GM12864 (cell line): ENCODE measurements at regions not wholly inside any gene's neighbourhood (a gene's known extent, or its start where the extent isn't known, plus 50 kb on each side); places are given as distances from the start of the nearest gene placed in this dataset.

ENCODE experiments used
- DNase-seq: peaks from one replicate; pipeline ENCODE4 v3.0.0-alpha.2; 2011; ENCODE audit warnings: low read depth
- H3K4me3 ChIP-seq: 2 replicates; pipeline ENCODE4 v1.5.1; 2011; ENCODE audit warnings: mild to moderate bottlenecking, low read depth, low read length, control low read depth
- TF ChIP-seq, protein P1 (sequence below): IDR thresholded peaks from 2 replicates; pipeline ENCODE4 v1.5.1; 2011; ENCODE audit warnings: low read depth, mild to moderate bottlenecking, moderate library complexity, low read length, control low read depth, inconsistent platforms; ENCODE audit errors: missing control alignments

DNA sequence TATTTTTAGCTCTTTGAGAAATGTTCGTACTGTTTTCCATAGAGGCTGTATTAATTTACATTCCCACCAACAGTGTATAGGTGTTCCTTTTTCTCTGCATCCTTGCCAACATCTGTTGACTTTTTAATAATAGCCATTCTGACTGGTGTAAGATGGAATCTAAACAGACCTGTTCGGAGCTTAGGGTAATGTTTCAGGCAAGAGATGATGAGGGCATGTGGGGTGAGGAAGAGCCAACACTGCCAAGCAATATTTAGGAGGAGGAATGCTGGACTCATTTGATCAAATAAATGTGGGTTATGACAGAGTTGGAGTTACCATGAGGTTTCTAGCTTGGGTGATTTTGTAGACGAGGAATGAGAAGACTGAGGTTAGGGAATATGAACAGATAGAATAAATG is 382.9 kb downstream of the KLF12 start:
- no peak for DNase-seq
- TF ChIP-seq, protein P1, sequence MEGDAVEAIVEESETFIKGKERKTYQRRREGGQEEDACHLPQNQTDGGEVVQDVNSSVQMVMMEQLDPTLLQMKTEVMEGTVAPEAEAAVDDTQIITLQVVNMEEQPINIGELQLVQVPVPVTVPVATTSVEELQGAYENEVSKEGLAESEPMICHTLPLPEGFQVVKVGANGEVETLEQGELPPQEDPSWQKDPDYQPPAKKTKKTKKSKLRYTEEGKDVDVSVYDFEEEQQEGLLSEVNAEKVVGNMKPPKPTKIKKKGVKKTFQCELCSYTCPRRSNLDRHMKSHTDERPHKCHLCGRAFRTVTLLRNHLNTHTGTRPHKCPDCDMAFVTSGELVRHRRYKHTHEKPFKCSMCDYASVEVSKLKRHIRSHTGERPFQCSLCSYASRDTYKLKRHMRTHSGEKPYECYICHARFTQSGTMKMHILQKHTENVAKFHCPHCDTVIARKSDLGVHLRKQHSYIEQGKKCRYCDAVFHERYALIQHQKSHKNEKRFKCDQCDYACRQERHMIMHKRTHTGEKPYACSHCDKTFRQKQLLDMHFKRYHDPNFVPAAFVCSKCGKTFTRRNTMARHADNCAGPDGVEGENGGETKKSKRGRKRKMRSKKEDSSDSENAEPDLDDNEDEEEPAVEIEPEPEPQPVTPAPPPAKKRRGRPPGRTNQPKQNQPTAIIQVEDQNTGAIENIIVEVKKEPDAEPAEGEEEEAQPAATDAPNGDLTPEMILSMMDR: no peak
- no peak overlapping the region for H3K4me3 ChIP-seq

DNA sequence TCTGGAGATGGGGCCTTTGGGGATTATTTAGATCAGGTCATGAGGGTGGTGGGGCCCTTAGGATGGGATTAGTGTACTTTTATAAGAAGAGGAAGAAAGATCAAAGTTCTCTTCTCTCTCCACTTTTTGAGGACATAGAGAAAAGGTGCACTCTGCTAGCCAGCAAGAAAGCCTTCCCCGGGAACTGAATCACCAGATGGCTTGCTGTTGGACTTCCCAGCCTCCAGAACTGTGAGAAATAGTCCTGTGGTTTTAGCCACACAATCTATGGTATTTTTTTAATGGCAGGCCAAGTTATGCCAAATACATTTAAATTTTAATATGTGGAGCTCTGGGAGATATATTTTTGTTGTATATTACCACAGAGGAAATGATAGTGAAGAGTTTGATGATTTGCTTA is 385.8 kb downstream of the KLF12 start:
- TF ChIP-seq, protein P1: no peak
- H3K4me3 ChIP-seq: no peak overlapping the region
- DNase-seq: no peak

DNA sequence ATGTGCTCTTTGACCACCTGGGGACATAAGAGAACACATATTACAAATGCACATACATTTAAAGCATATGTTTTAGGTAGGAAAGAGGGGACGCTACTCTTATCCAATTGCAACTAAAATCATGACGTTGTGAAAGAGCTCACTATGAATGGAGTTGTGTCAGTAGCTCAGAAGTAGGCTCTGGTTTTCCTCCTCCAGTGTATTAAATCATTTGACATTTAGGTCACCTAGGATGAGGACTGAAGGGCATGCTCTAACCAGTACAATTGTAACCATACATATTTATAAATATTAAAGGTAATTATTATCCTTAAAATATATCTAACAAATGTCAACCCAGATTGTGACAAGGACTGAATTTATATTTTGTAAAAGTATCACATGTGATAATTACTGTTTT is 389.0 kb downstream of the KLF12 start:
- H3K4me3 ChIP-seq: no peak overlapping the region
- no peak for DNase-seq
- TF ChIP-seq, protein P1: no peak

DNA sequence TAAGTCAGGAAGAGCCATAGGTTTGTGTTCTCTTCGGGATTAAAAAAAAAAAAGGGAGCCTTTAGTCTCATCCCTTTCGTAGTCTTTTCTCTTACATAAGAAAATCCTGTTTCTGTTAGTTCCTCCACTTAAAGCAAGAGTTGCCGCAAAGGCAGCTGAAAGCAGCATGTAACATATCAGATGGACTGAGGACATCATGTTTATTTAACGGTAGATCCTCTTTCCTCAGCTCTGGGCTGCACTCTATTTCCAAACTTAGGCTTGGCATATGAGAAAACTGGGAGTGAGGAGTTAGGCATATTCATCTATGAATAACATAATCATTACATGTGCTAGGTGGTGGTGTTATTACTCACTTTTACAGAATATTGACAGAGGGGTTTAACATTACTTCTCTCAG is 391.2 kb downstream of the KLF12 start:
- TF ChIP-seq, protein P1: no peak
- H3K4me3 ChIP-seq: no peak overlapping the region
- DNase-seq: no peak

DNA sequence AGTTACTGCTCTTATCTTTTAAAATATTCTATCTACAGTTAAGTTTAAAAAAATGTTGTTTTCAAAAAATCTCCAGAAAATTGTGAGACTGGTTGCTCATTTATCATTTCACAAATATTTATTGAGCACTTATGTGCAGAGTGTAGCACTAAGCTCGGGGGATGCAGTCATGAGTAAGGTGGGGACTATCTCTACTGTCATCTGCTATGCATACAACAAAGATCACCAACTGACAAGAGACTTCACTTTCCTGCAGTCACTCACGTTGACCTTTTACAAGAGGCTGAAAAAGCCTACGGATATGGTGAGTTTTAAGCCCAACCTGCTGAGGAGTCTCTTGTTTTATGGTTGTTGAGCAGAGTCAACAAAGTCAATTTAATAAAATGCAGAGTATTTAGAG is 392.5 kb downstream of the KLF12 start:
- no peak for DNase-seq
- H3K4me3 ChIP-seq: no peak overlapping the region
- TF ChIP-seq, protein P1: no peak

DNA sequence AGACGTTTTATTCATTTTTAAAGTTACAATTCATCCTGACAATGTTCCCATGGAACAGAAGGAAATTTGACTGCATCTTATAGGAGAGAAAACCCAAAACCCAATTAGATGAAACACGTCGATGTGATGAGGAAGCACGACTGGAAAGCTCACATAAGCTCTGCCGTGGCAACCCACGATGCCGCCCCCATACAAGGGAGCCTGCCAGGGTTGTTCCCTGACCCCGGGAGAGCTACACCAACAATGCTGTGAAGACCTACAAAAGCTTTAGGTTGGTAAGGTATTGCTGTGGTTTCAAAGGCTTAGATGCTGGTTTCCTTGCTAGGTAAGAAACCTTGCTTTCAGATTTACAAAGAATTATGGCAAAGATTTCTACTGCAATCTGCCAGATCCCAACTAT is 393.1 kb downstream of the KLF12 start:
- no peak for DNase-seq
- H3K4me3 ChIP-seq: no peak overlapping the region
- TF ChIP-seq, protein P1: no peak

DNA sequence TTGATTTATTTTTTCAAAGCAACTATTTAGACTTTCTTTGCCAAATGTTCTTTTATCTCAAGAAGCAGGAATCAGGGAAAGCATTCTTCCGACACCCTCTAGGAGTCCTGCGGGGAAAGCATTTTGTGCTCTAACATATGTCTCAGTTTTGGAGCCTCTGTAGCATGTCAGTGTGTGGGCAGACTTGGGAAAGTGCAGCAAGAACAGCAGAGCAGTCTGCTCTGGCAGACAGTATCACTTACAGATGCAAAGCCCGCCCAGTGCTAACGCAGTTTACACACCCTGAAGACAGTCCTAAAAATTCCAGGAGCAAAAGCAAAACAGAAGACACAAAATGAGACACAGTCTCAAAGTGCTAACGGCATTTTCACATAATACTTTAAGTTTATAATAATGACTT is 393.5 kb downstream of the KLF12 start:
- TF ChIP-seq, protein P1: no peak
- no peak overlapping the region for H3K4me3 ChIP-seq
- DNase-seq: no peak
